Endothelial cell of umbilical vein (primary cell): ENCODE measurements at regions not wholly inside any gene's neighbourhood (a gene's known extent, or its start where the extent isn't known, plus 50 kb on each side); places are given as distances from the start of the nearest gene placed in this dataset.

ENCODE experiments used
- BruUV-seq: library from RNA; stranded (reverse); fragments of 400-500 nt; replicated peaks from 2 replicates; lab custom pipeline; 2021; lab: Mats Ljungman, UMichigan
- CTCF ChIA-PET: fragments of 300-600, 350-600 bp; sonication (Branson Sonifier 250); formaldehyde crosslinking; loops from one replicate; lab custom pipeline; 2021; ENCODE audit warnings: antibody characterized with exemption, inconsistent platforms; lab: Charles Lee
- POLR2A ChIA-PET: fragments of 300-600, 350-600 bp; sonication (Branson Sonifier 250); formaldehyde crosslinking; loops from one replicate; lab custom pipeline; 2021; ENCODE audit warnings: antibody characterized with exemption, inconsistent platforms; lab: Charles Lee
- DNase-seq: peaks from one replicate; pipeline ENCODE4 v3.0.0-alpha.2; 2011; ENCODE audit warnings: low read depth, low spot score
- FAIRE-seq: peaks from 2 replicates; lab custom pipeline; 2011; peaks lifted over from hg19 to GRCh38; lab: Jason Lieb, UNC
- H2AFZ ChIP-seq: 2 replicates; pipeline ENCODE4 v1.6.0; 2012; ENCODE audit warnings: low read depth, low read length, control low read depth, inconsistent platforms
- H3K27ac ChIP-seq: 2 replicates; pipeline ENCODE4 v1.5.1; 2011; ENCODE audit warnings: low read depth, mild to moderate bottlenecking, control low read depth, low read length, moderate library complexity; ENCODE audit not compliant: insufficient read depth
- H3K27me3 ChIP-seq, 2 experiments: 2 replicates each; pipeline versions ENCODE4 v1.6.0 to v1.6.1; 2011; ENCODE audit warnings: low read length in 2 of 2, mixed read lengths in 1 of 2; ENCODE audit not compliant: control insufficient read depth in 2 of 2, insufficient read depth in 2 of 2
- H3K36me3 ChIP-seq, 2 experiments: 2 replicates in 1 of 2; 3 replicates in 1 of 2; pipeline ENCODE4 v1.5.1; 2011; ENCODE audit warnings: low read length in 2 of 2, mild to moderate bottlenecking in 1 of 2, moderate library complexity in 1 of 2; ENCODE audit not compliant: control insufficient read depth in 2 of 2, insufficient read depth in 2 of 2; ENCODE audit errors: extremely low read depth in 1 of 2
- H3K4me1 ChIP-seq: 3 replicates; pipeline ENCODE4 v1.5.1; 2011; ENCODE audit warnings: mild to moderate bottlenecking, low read length; ENCODE audit not compliant: control insufficient read depth, insufficient read depth; ENCODE audit errors: extremely low read depth
- H3K4me2 ChIP-seq: 2 replicates; pipeline ENCODE4 v1.6.1; 2011; ENCODE audit warnings: low read length, control low read depth, mixed read lengths; ENCODE audit not compliant: insufficient read depth
- H3K4me3 ChIP-seq, 3 experiments: fragments of 200-600 bp in 1 of 3; sonication (generic), shearing (Covaris generic) in 1 of 3; replicated peaks in 1 of 3; 2 replicates each; pipeline ENCODE4 v1.5.1; 2011 to 2016; ENCODE audit warnings: control low read depth in 3 of 3, low read length in 3 of 3, mild to moderate bottlenecking in 2 of 3, inconsistent platforms in 1 of 3, low read depth in 1 of 3, moderate library complexity in 1 of 3; ENCODE audit not compliant: insufficient read depth in 1 of 3
- H3K79me2 ChIP-seq: 2 replicates; pipeline ENCODE4 v1.6.0; 2012; ENCODE audit warnings: low read length, inconsistent platforms; ENCODE audit not compliant: control insufficient read depth, insufficient read depth
- H3K9ac ChIP-seq: replicated peaks from 2 replicates; pipeline ENCODE3; 2011; ENCODE audit warnings: low read length, control low read depth; ENCODE audit not compliant: insufficient read depth; ENCODE audit errors: extremely low read depth
- H3K9me1 ChIP-seq: replicated peaks from 3 replicates; pipeline ENCODE4 v1.6.0; 2011; ENCODE audit warnings: mild to moderate bottlenecking, low read length; ENCODE audit not compliant: control insufficient read depth, insufficient read depth; ENCODE audit errors: extremely low read depth
- H3K9me3 ChIP-seq: replicated peaks from 2 replicates; pipeline ENCODE4 v1.5.1; 2012; ENCODE audit warnings: low read length, inconsistent platforms; ENCODE audit not compliant: control insufficient read depth, insufficient read depth
- H4K20me1 ChIP-seq: replicated peaks from 2 replicates; pipeline ENCODE3; 2011; ENCODE audit warnings: mild to moderate bottlenecking, low read length; ENCODE audit not compliant: control insufficient read depth, insufficient read depth; ENCODE audit errors: extremely low read depth
- CTCF ChIP-seq, 2 donors: IDR thresholded peaks; 1 replicate in 1 of 2; 2 replicates in 1 of 2; pipeline ENCODE4 v1.5.1; 2011; ENCODE audit warnings: low read length in 2 of 2, mild to moderate bottlenecking in 2 of 2, moderate library complexity in 2 of 2, control low read depth in 1 of 2, inconsistent platforms in 1 of 2, low read depth in 1 of 2; ENCODE audit not compliant: insufficient read depth in 1 of 2; ENCODE audit errors: extremely low read depth in 1 of 2
- EZH2 ChIP-seq: IDR thresholded peaks from 2 replicates; pipeline ENCODE4 v1.6.1; 2012; ENCODE audit warnings: borderline replicate concordance, low read depth, mild to moderate bottlenecking, moderate library complexity, low read length, inconsistent platforms; ENCODE audit not compliant: severe bottlenecking
- FOS ChIP-seq: IDR thresholded peaks from 2 replicates; pipeline ENCODE4 v1.6.1; 2011; ENCODE audit warnings: mild to moderate bottlenecking, low read length, moderate library complexity, borderline replicate concordance; ENCODE audit not compliant: insufficient read depth
- GATA2 ChIP-seq: IDR thresholded peaks from 2 replicates; pipeline ENCODE4 v1.7.0; 2011; ENCODE audit warnings: low read depth, mild to moderate bottlenecking, moderate library complexity, mixed read lengths, low read length; ENCODE audit not compliant: insufficient read length, insufficient read depth
- JUN ChIP-seq: IDR thresholded peaks from 2 replicates; pipeline ENCODE4 v1.6.1; 2011; ENCODE audit warnings: borderline replicate concordance, low read depth; ENCODE audit not compliant: insufficient read length, insufficient read depth
- MAX ChIP-seq: IDR thresholded peaks from 2 replicates; pipeline ENCODE4 v1.6.1; 2011; ENCODE audit not compliant: insufficient read depth, insufficient read length
- MYC ChIP-seq: IDR thresholded peaks from one replicate; pipeline ENCODE4 v1.6.1; 2011; ENCODE audit warnings: mild to moderate bottlenecking, low read depth, low read length
- POLR2A ChIP-seq: IDR thresholded peaks from 2 replicates; pipeline ENCODE4 v1.6.1; 2012; ENCODE audit warnings: low read depth, mild to moderate bottlenecking, control low read depth, low read length
- POLR2AphosphoS5 ChIP-seq: IDR thresholded peaks from 2 replicates; pipeline ENCODE4 v1.6.1; 2012; ENCODE audit warnings: low read depth, mild to moderate bottlenecking, control low read depth, low read length, moderate library complexity; ENCODE audit not compliant: insufficient read depth
- dilution Hi-C: fragments of 300-500 bp; cut with MboI; formaldehyde crosslinking; loops from one replicate; pipeline ENCODE4 v1.15.0; 2019; ENCODE audit warnings: low sequenced_read_pairs; ENCODE audit not compliant: extremely low pct_ligation_motif_present
- intact Hi-C: fragments of 100-400 bp; cut with micrococcal nuclease; formaldehyde crosslinking; loops from one replicate; pipeline ENCODE4 v1.10.0; 2022

GRCh38 chr3:146903927-146904326 lies 298.8 kb upstream of the PLSCR5 start:
- dilution Hi-C loops (no loop called here), intact Hi-C loops (no loop called here)
- H3K9ac ChIP-seq = no peak overlapping the region
- DNase-seq (peak; percentile 36), FAIRE-seq (no peak)
- no peak for TF ChIP-seq POLR2AphosphoS5
- TF ChIP-seq GATA2 = no peak
- TF ChIP-seq CTCF (IDR thresholded peaks at IDR 0.05; ENCODE audit: extremely low read depth in 1 of 2, insufficient read depth in 1 of 2, low read depth in 1 of 2, low read length in 2 of 2) = no peak
- TF ChIP-seq EZH2 = no peak
- TF ChIP-seq MYC = no peak
- no peak for TF ChIP-seq FOS
- no peak for TF ChIP-seq JUN
- no peak for TF ChIP-seq MAX
- no peak for TF ChIP-seq POLR2A
- no peaks in the 10 kb centered on the region for H3K27me3 ChIP-seq
- no peak overlapping the region for H3K4me2 ChIP-seq
- H3K9me1 ChIP-seq = no peaks in the 10 kb centered on the region
- POLR2A ChIA-PET = no interaction called here
- H4K20me1 ChIP-seq = no peaks in the 10 kb centered on the region
- no peak overlapping the region for H2AFZ ChIP-seq
- no peak overlapping the region for H3K27ac ChIP-seq
- no peaks in the 10 kb centered on the region for H3K79me2 ChIP-seq
- CTCF ChIA-PET = interaction anchor here (1.2 kb wide), 1 partner anchor 17 kb away, joined by 3 read pairs; no protein-coding TSS in a partner anchor
- no TSS peak for BruUV-seq
- H3K4me3 ChIP-seq = no peak overlapping the region
- no peaks in the 10 kb centered on the region for H3K9me3 ChIP-seq
- H3K36me3 ChIP-seq = no peaks in the 10 kb centered on the region
- no peaks in the 10 kb centered on the region for H3K4me1 ChIP-seq
